Keratinocyte (primary cell): ENCODE measurements at regions not wholly inside any gene's neighbourhood (a gene's known extent, or its start where the extent isn't known, plus 50 kb on each side); places are given as distances from the start of the nearest gene placed in this dataset.

Source experiments
- DNase-seq: peaks from one replicate; pipeline ENCODE4 v3.0.0-alpha.2; 2011; ENCODE audit warnings: low read depth, missing footprints, low spot score
- FAIRE-seq: peaks from 2 replicates; lab custom pipeline; 2011; peaks lifted over from hg19 to GRCh38; lab: Jason Lieb, UNC
- H2AFZ ChIP-seq: 2 replicates; pipeline ENCODE4 v1.6.0; 2012; ENCODE audit warnings: low read length, control low read depth, inconsistent platforms; ENCODE audit not compliant: control insufficient read depth
- H3K27ac ChIP-seq: 2 replicates; pipeline ENCODE4 v1.5.1; 2011; ENCODE audit warnings: low read length; ENCODE audit not compliant: control insufficient read depth, insufficient read depth
- H3K27me3 ChIP-seq: 3 replicates; pipeline ENCODE4 v1.6.0; 2011; ENCODE audit warnings: low read length; ENCODE audit not compliant: control insufficient read depth, insufficient read depth; ENCODE audit errors: extremely low read depth
- H3K36me3 ChIP-seq, 2 experiments: 2 replicates in 1 of 2; 3 replicates in 1 of 2; pipeline ENCODE4 v1.5.1; 2011; ENCODE audit warnings: low read length in 2 of 2, mild to moderate bottlenecking in 1 of 2; ENCODE audit not compliant: control insufficient read depth in 2 of 2, insufficient read depth in 2 of 2; ENCODE audit errors: extremely low read depth in 1 of 2
- H3K4me1 ChIP-seq: 3 replicates; pipeline ENCODE4 v1.5.1; 2011; ENCODE audit warnings: low read length; ENCODE audit not compliant: control insufficient read depth, insufficient read depth; ENCODE audit errors: extremely low read depth
- H3K4me2 ChIP-seq: 3 replicates; pipeline ENCODE4 v1.6.0; 2011; ENCODE audit warnings: low read depth, low read length; ENCODE audit not compliant: control insufficient read depth, insufficient read depth; ENCODE audit errors: extremely low read depth
- H3K4me3 ChIP-seq, 3 experiments: fragments of 200-600 bp in 1 of 3; sonication (generic) in 1 of 3; 2 replicates in 2 of 3; 3 replicates in 1 of 3; pipeline ENCODE4 v1.5.1; 2011 to 2016; ENCODE audit warnings: low read length in 3 of 3, mild to moderate bottlenecking in 3 of 3, control low read depth in 2 of 3, inconsistent platforms in 1 of 3, low read depth in 1 of 3, mixed read lengths in 1 of 3, mixed run types in 1 of 3, moderate library complexity in 1 of 3; ENCODE audit not compliant: control insufficient read depth in 2 of 3, insufficient read depth in 2 of 3; ENCODE audit errors: extremely low read depth in 1 of 3
- H3K79me2 ChIP-seq: 2 replicates; pipeline ENCODE4 v1.6.0; 2012; ENCODE audit warnings: low read length; ENCODE audit not compliant: control insufficient read depth, insufficient read depth
- H3K9ac ChIP-seq: 3 replicates; pipeline ENCODE4 v1.6.0; 2011; ENCODE audit warnings: low read length; ENCODE audit not compliant: control insufficient read depth, insufficient read depth; ENCODE audit errors: extremely low read depth
- H3K9me1 ChIP-seq: 3 replicates; pipeline ENCODE4 v1.6.0; 2011; ENCODE audit warnings: low read length; ENCODE audit not compliant: control insufficient read depth, insufficient read depth; ENCODE audit errors: extremely low read depth
- H3K9me3 ChIP-seq: 2 replicates; pipeline ENCODE4 v1.5.1; 2012; ENCODE audit warnings: low read depth, low read length; ENCODE audit not compliant: control insufficient read depth
- H4K20me1 ChIP-seq: 3 replicates; pipeline ENCODE4 v1.6.0; 2011; ENCODE audit warnings: low read length; ENCODE audit not compliant: control insufficient read depth, insufficient read depth; ENCODE audit errors: extremely low read depth
- CTCF ChIP-seq, 3 experiments: IDR thresholded peaks in 1 of 3; conservative IDR thresholded peaks in 1 of 3; optimal IDR thresholded peaks in 1 of 3; 2 replicates in 2 of 3; 3 replicates in 1 of 3; pipeline versions ENCODE3 to v1.5.1; 2011; ENCODE audit warnings: low read length in 3 of 3, mild to moderate bottlenecking in 3 of 3, moderate library complexity in 2 of 3, control low read depth in 1 of 3, inconsistent platforms in 1 of 3; ENCODE audit not compliant: insufficient read depth in 2 of 3; ENCODE audit errors: extremely low read depth in 1 of 3
- EZH2 ChIP-seq: IDR thresholded peaks from one replicate; pipeline ENCODE4 v1.6.1; 2012; ENCODE audit warnings: inconsistent platforms, mild to moderate bottlenecking, low read length, moderate library complexity
- dilution Hi-C: fragments of 300-500 bp; cut with MboI; formaldehyde crosslinking; loops from one replicate; pipeline ENCODE4 v1.7.0; 2020; ENCODE audit warnings: low sequenced_read_pairs; ENCODE audit not compliant: extremely low pct_ligation_motif_present

GRCh38 chr4:71239365-71239764 lies 99.5 kb upstream of the SLC4A4 start:
- FAIRE-seq = no peak
- no peaks in the 10 kb centered on the region for H3K9me1 ChIP-seq
- H2AFZ ChIP-seq = no peak overlapping the region
- no peaks in the 10 kb centered on the region for H3K9me3 ChIP-seq
- DNase-seq = no peak
- no peaks in the 10 kb centered on the region for H3K36me3 ChIP-seq
- dilution Hi-C loops = no loop called here
- no peak overlapping the region for H3K4me2 ChIP-seq
- no peaks in the 10 kb centered on the region for H4K20me1 ChIP-seq
- no peaks in the 10 kb centered on the region for H3K27me3 ChIP-seq
- TF ChIP-seq EZH2 = no peak
- TF ChIP-seq CTCF (optimal IDR thresholded peaks at IDR 0.05 in 1 of 3, IDR thresholded peaks at IDR 0.05 in 1 of 3, conservative IDR thresholded peaks at IDR 0.05 in 1 of 3; ENCODE audit: extremely low read depth in 1 of 3, insufficient read depth in 2 of 3, low read length in 3 of 3) = no peak
- no peaks in the 10 kb centered on the region for H3K79me2 ChIP-seq
- no peak overlapping the region for H3K4me3 ChIP-seq
- no peaks in the 10 kb centered on the region for H3K4me1 ChIP-seq
- no peak overlapping the region for H3K9ac ChIP-seq
- no peak overlapping the region for H3K27ac ChIP-seq

- Histone ChIP-seq H4K20me1 (no peaks in the 10 kb centered on the region), H3K4me3 (no peak overlapping the region), H3K9me3 (no peaks in the 10 kb centered on the region), H3K9ac (no peak overlapping the region), H3K36me3 (no peaks in the 10 kb centered on the region), H3K27me3 (no peaks in the 10 kb centered on the region), H3K4me2 (no peak overlapping the region), H3K4me1 (no peaks in the 10 kb centered on the region), H2AFZ (no peak overlapping the region), H3K79me2 (no peaks in the 10 kb centered on the region), H3K27ac (no peak overlapping the region), H3K9me1 (no peaks in the 10 kb centered on the region)
- dilution Hi-C loops = no loop called here
- DNase-seq (no peak), FAIRE-seq (no peak)
- TF ChIP-seq CTCF (optimal IDR thresholded peaks at IDR 0.05 in 1 of 3, IDR thresholded peaks at IDR 0.05 in 1 of 3, conservative IDR thresholded peaks at IDR 0.05 in 1 of 3; ENCODE audit: extremely low read depth in 1 of 3, insufficient read depth in 2 of 3, low read length in 3 of 3) (no peak), EZH2 (no peak)
Measured at GRCh38 chr4:71240094-71240493, 98.7 kb upstream of the SLC4A4 start.
